ENCODE measurements at regions not wholly inside any gene's neighbourhood (a gene's known extent, or its start where the extent isn't known, plus 50 kb on each side); places are given as distances from the start of the nearest gene placed in this dataset.
A peak's percentile ranks its signal among the peaks of the same experiment; 100 is the strongest.

DNA sequence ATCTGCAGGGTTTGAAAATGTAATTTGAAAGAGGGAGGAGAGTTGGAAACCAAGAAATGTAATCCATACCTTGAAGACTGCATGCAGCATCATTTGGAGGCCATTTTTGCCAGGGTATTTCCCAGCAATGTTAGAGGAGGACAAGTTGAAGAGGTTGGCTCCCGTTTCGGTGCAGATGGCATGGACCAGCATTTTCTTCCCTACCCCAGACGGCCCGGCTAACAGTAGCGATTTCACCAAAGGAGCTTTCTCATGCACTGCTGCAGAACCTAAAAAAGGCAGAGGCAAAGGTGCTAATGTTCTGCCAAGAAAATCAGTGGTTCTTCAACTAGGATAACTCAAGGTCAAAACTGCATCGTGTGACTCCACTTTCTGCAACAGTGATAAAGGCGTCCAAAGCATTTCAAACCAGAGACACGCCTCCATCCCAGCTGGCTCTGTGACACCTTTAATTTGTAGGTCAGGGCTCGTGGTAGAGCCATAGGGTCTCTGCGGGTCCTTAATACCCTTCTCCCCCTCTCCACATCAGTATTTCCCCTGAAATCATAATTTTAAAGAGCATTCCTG is 99.6 kb upstream of the ASB18 start:
- Histone ChIP-seq H3K36me3 (ENCODE audit: control insufficient read depth in 1 of 2, insufficient read depth in 2 of 2, low read length in 2 of 2) (peaks cover 0 to 3% of the 10 kb centered on the region in 2 experiments), H3K27ac (ENCODE audit: low read depth, low read length) (no peak overlapping the region), H2BK5ac (ENCODE audit: low read depth, low read length, poor library complexity) (no peak overlapping the region), H3K79me1 (ENCODE audit: low read length) (no peaks in the 10 kb centered on the region), H2BK12ac (ENCODE audit: low read length) (no peak overlapping the region), H4K91ac (ENCODE audit: low read depth, low read length) (no peak overlapping the region), H3K4me2 (ENCODE audit: low read length) (no peak overlapping the region), H2AFZ (ENCODE audit: insufficient read depth, low read length, poor library complexity) (no peak overlapping the region), H2AK5ac (ENCODE audit: low read length) (no peak overlapping the region), H3K4me1 (ENCODE audit: control insufficient read depth in 1 of 2, insufficient read depth in 2 of 2, low read length in 2 of 2) (peaks cover 0 to 2% of the 10 kb centered on the region in 2 experiments), H3K79me2 (ENCODE audit: control insufficient read depth, insufficient read depth, low read length, poor library complexity) (no peaks in the 10 kb centered on the region), H3K27me3 (ENCODE audit: insufficient read depth, low read length) (no peaks in the 10 kb centered on the region), H3K23ac (ENCODE audit: low read length) (no peak overlapping the region), H3K4me3 (ENCODE audit: low read depth, low read length) (no peak overlapping the region), H3K14ac (ENCODE audit: low read length) (no peak overlapping the region), H3K9me3 (ENCODE audit: insufficient read depth, low read depth, low read length) (peaks cover 1% of the 10 kb centered on the region), H3K18ac (ENCODE audit: low read length) (no peak overlapping the region), H3K4ac (ENCODE audit: low read depth, low read length) (no peak overlapping the region), H4K12ac (ENCODE audit: low read depth, low read length) (no peak overlapping the region), H2BK120ac (ENCODE audit: insufficient read depth, low read length, poor library complexity) (no peak overlapping the region), H3K9ac (ENCODE audit: low read length) (no peak overlapping the region), H4K8ac (ENCODE audit: low read depth, low read length) (no peak overlapping the region)
- WGBS (ENCODE audit: extremely low coverage, insufficient coverage, insufficient read length), result no CpG with 5 or more reads among the region's 10 CpGs
- DNase-seq, result no peak

GRCh38 chr2:236365258-236366048 is 101.2 kb upstream of the ASB18 start:
- Histone ChIP-seq H2AK5ac (ENCODE audit: low read length) (no peak overlapping the region), H3K79me1 (ENCODE audit: low read length) (no peaks in the 10 kb centered on the region), H3K18ac (ENCODE audit: low read length) (no peak overlapping the region), H3K14ac (ENCODE audit: low read length) (no peak overlapping the region), H3K36me3 (ENCODE audit: control insufficient read depth in 1 of 2, insufficient read depth in 2 of 2, low read length in 2 of 2) (peaks cover 0 to 3% of the 10 kb centered on the region in 2 experiments), H2BK120ac (ENCODE audit: insufficient read depth, low read length, poor library complexity) (no peak overlapping the region), H3K23ac (ENCODE audit: low read length) (no peak overlapping the region), H3K9me3 (ENCODE audit: insufficient read depth, low read depth, low read length) (peaks cover 1% of the 10 kb centered on the region), H3K4me2 (ENCODE audit: low read length) (no peak overlapping the region), H3K79me2 (ENCODE audit: control insufficient read depth, insufficient read depth, low read length, poor library complexity) (no peaks in the 10 kb centered on the region), H4K12ac (ENCODE audit: low read depth, low read length) (no peak overlapping the region), H3K27me3 (ENCODE audit: insufficient read depth, low read length) (no peaks in the 10 kb centered on the region), H3K27ac (ENCODE audit: low read depth, low read length) (no peak overlapping the region), H3K4me3 (ENCODE audit: low read depth, low read length) (no peak overlapping the region), H3K9ac (ENCODE audit: low read length) (no peak overlapping the region), H2BK12ac (ENCODE audit: low read length) (no peak overlapping the region), H3K4ac (ENCODE audit: low read depth, low read length) (no peak overlapping the region), H4K91ac (ENCODE audit: low read depth, low read length) (peak overlapping the region; percentile 29), H3K4me1 (ENCODE audit: control insufficient read depth in 1 of 2, insufficient read depth in 2 of 2, low read length in 2 of 2) (peaks cover 0 to 2% of the 10 kb centered on the region in 2 experiments), H2BK5ac (ENCODE audit: low read depth, low read length, poor library complexity) (no peak overlapping the region), H2AFZ (ENCODE audit: insufficient read depth, low read length, poor library complexity) (no peak overlapping the region), H4K8ac (ENCODE audit: low read depth, low read length) (no peak overlapping the region)
- WGBS (ENCODE audit: extremely low coverage, insufficient coverage, insufficient read length), result no CpG with 5 or more reads among the region's 14 CpGs
- DNase-seq, result no peak

- no peaks in the 10 kb centered on the region for H3K27me3 ChIP-seq (ENCODE audit: insufficient read depth, low read length)
- H2AFZ ChIP-seq (ENCODE audit: insufficient read depth, low read length, poor library complexity), result no peak overlapping the region
- H3K18ac ChIP-seq (ENCODE audit: low read length), result no peak overlapping the region
- no CpG with 5 or more reads among the region's 7 CpGs for WGBS (ENCODE audit: extremely low coverage, insufficient coverage, insufficient read length)
- no peak overlapping the region for H2BK12ac ChIP-seq (ENCODE audit: low read length)
- H4K8ac ChIP-seq (ENCODE audit: low read depth, low read length), result no peak overlapping the region
- H3K4me2 ChIP-seq (ENCODE audit: low read length), result no peak overlapping the region
- H4K91ac ChIP-seq (ENCODE audit: low read depth, low read length), result no peak overlapping the region
- H4K12ac ChIP-seq (ENCODE audit: low read depth, low read length), result no peak overlapping the region
- no peak overlapping the region for H3K9ac ChIP-seq (ENCODE audit: low read length)
- H3K9me3 ChIP-seq (ENCODE audit: insufficient read depth, low read depth, low read length), result peaks cover 1% of the 10 kb centered on the region
- no peak overlapping the region for H2AK5ac ChIP-seq (ENCODE audit: low read length)
- no peak overlapping the region for H3K4me3 ChIP-seq (ENCODE audit: low read depth, low read length)
- peaks cover 0 to 3% of the 10 kb centered on the region in 2 experiments for H3K36me3 ChIP-seq (ENCODE audit: control insufficient read depth in 1 of 2, insufficient read depth in 2 of 2, low read length in 2 of 2)
- H3K14ac ChIP-seq (ENCODE audit: low read length), result no peak overlapping the region
- no peak overlapping the region for H3K23ac ChIP-seq (ENCODE audit: low read length)
- peaks cover 0 to 2% of the 10 kb centered on the region in 2 experiments for H3K4me1 ChIP-seq (ENCODE audit: control insufficient read depth in 1 of 2, insufficient read depth in 2 of 2, low read length in 2 of 2)
- H3K79me1 ChIP-seq (ENCODE audit: low read length), result no peaks in the 10 kb centered on the region
- no peak for DNase-seq
- H3K4ac ChIP-seq (ENCODE audit: low read depth, low read length), result no peak overlapping the region
- H3K79me2 ChIP-seq (ENCODE audit: control insufficient read depth, insufficient read depth, low read length, poor library complexity), result no peaks in the 10 kb centered on the region
- H2BK120ac ChIP-seq (ENCODE audit: insufficient read depth, low read length, poor library complexity), result no peak overlapping the region
- no peak overlapping the region for H2BK5ac ChIP-seq (ENCODE audit: low read depth, low read length, poor library complexity)
- H3K27ac ChIP-seq (ENCODE audit: low read depth, low read length), result no peak overlapping the region
Observed at GRCh38 chr2:236366049-236366387, 101.8 kb upstream of the ASB18 start.

DNA sequence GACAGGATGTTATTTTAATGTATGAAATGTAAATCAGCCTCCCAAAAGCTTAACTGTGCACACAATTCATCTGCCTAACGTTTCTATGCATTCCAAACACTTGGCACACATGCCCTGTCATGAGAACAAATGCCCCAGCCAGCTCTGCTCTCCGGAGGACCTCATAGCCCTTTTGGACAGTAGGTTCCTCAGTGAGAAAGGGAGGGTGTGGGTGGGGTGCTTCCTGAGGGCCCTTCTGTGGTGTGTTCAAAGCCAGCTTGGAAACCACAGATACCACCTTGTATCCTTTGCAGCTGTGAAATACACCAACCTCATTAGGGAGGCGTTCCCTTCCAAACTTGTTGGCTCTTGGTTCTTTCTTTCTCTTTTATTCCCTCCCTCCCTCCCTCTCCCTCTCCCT is 102.2 kb upstream of the ASB18 start:
- H3K4me1 ChIP-seq (ENCODE audit: control insufficient read depth in 1 of 2, insufficient read depth in 2 of 2, low read length in 2 of 2), result peaks cover 0 to 2% of the 10 kb centered on the region in 2 experiments
- DNase-seq, result no peak
- no peaks in the 10 kb centered on the region for H3K27me3 ChIP-seq (ENCODE audit: insufficient read depth, low read length)
- H3K4me2 ChIP-seq (ENCODE audit: low read length), result no peak overlapping the region
- no peak overlapping the region for H2BK5ac ChIP-seq (ENCODE audit: low read depth, low read length, poor library complexity)
- no peak overlapping the region for H3K4me3 ChIP-seq (ENCODE audit: low read depth, low read length)
- no peak overlapping the region for H2BK120ac ChIP-seq (ENCODE audit: insufficient read depth, low read length, poor library complexity)
- no peak overlapping the region for H3K23ac ChIP-seq (ENCODE audit: low read length)
- H2BK12ac ChIP-seq (ENCODE audit: low read length), result no peak overlapping the region
- H3K27ac ChIP-seq (ENCODE audit: low read depth, low read length), result no peak overlapping the region
- no peak overlapping the region for H4K12ac ChIP-seq (ENCODE audit: low read depth, low read length)
- H3K79me1 ChIP-seq (ENCODE audit: low read length), result no peaks in the 10 kb centered on the region
- WGBS (ENCODE audit: extremely low coverage, insufficient coverage, insufficient read length), result no CpG with 5 or more reads among the region's 3 CpGs
- peaks cover 0 to 3% of the 10 kb centered on the region in 2 experiments for H3K36me3 ChIP-seq (ENCODE audit: control insufficient read depth in 1 of 2, insufficient read depth in 2 of 2, low read length in 2 of 2)
- H3K79me2 ChIP-seq (ENCODE audit: control insufficient read depth, insufficient read depth, low read length, poor library complexity), result no peaks in the 10 kb centered on the region
- no peak overlapping the region for H2AK5ac ChIP-seq (ENCODE audit: low read length)
- peaks cover 1% of the 10 kb centered on the region for H3K9me3 ChIP-seq (ENCODE audit: insufficient read depth, low read depth, low read length)
- H3K4ac ChIP-seq (ENCODE audit: low read depth, low read length), result no peak overlapping the region
- no peak overlapping the region for H4K91ac ChIP-seq (ENCODE audit: low read depth, low read length)
- H3K14ac ChIP-seq (ENCODE audit: low read length), result no peak overlapping the region
- H2AFZ ChIP-seq (ENCODE audit: insufficient read depth, low read length, poor library complexity), result no peak overlapping the region
- H3K18ac ChIP-seq (ENCODE audit: low read length), result no peak overlapping the region
- no peak overlapping the region for H3K9ac ChIP-seq (ENCODE audit: low read length)
- H4K8ac ChIP-seq (ENCODE audit: low read depth, low read length), result no peak overlapping the region
